SU-DHL-6 (cell line): ENCODE measurements at regions not wholly inside any gene's neighbourhood (a gene's known extent, or its start where the extent isn't known, plus 50 kb on each side); places are given as distances from the start of the nearest gene placed in this dataset.

Source experiments
- CTCF ChIP-seq: fragments of 200-600 bp; sonication (generic); IDR thresholded peaks from one replicate; pipeline ENCODE4 v1.5.1; 2017; ENCODE audit warnings: antibody characterized with exemption, mild to moderate bottlenecking, low read length, moderate library complexity; ENCODE audit not compliant: insufficient read depth, poor library complexity, severe bottlenecking
- EZH2phosphoT487 ChIP-seq: fragments of 200-600 bp; sonication (generic), shearing (Covaris generic); conservative IDR thresholded peaks from 2 replicates; pipeline ENCODE4 v1.6.1; 2018; ENCODE audit warnings: mild to moderate bottlenecking, antibody characterized with exemption, low read length, moderate library complexity, mixed read lengths

- no peak for TF ChIP-seq CTCF
- no peak for TF ChIP-seq EZH2phosphoT487
Observed at GRCh38 chr6:81621816-81622395, 130.6 kb downstream of the TENT5A start.
